Ovary (tissue), 7 donors: ENCODE measurements at regions not wholly inside any gene's neighbourhood (a gene's known extent, or its start where the extent isn't known, plus 50 kb on each side); places are given as distances from the start of the nearest gene placed in this dataset.

Experiments used
- DNase-seq, 5 donors: peaks; one replicate each; pipeline ENCODE4 v3.0.0-alpha.2; 2019 to 2020
- H3K27ac ChIP-seq, 2 donors: fragments of 200-600 bp; one replicate each; pipeline versions ENCODE4 v1.5.1 to v1.8.0; 2019 to 2022
- H3K27me3 ChIP-seq: fragments of 200-600 bp; one replicate; pipeline ENCODE4 v1.8.0; 2022
- H3K36me3 ChIP-seq: fragments of 200-600 bp; sonication (generic); one replicate; pipeline ENCODE4 v1.5.1; 2019
- H3K4me1 ChIP-seq: one replicate; pipeline ENCODE4 v1.8.1; 2013; ENCODE audit warnings: mild to moderate bottlenecking, moderate library complexity; ENCODE audit not compliant: insufficient read depth
- H3K4me3 ChIP-seq: fragments of 200-600 bp; sonication (generic); one replicate; pipeline ENCODE4 v1.5.1; 2017
- H3K9me3 ChIP-seq, 2 donors: fragments of 200-600 bp in 1 of 2; sonication (generic) in 1 of 2; one replicate each; pipeline versions ENCODE4 v1.5.1 to v1.8.1; 2013 to 2019; ENCODE audit warnings: mild to moderate bottlenecking in 1 of 2, moderate library complexity in 1 of 2
- CTCF ChIP-seq, 3 donors: fragments of 450-650 bp in 2 of 3; fragments of 200-600 bp in 1 of 3; IDR thresholded peaks; one replicate each; pipeline versions ENCODE4 v1.5.1 to v1.8.0; 2016 to 2022; ENCODE audit warnings: antibody characterized with exemption in 3 of 3, mild to moderate bottlenecking in 1 of 3
- EP300 ChIP-seq: sonication (generic); formaldehyde crosslinking; IDR thresholded peaks from one replicate; pipeline ENCODE4 v1.6.1; 2017; ENCODE audit warnings: antibody characterized with exemption
- POLR2A ChIP-seq: fragments of 450-650 bp; IDR thresholded peaks from one replicate; pipeline ENCODE4 v1.6.1; 2017; ENCODE audit warnings: antibody characterized with exemption, mild to moderate bottlenecking, moderate library complexity
- WGBS, 3 donors: extraction: QIAGEN DNeasy Blood & Tissue Kit in 1 of 3; methylation state at CpG; one replicate each; pipeline versions ENCODE4 v1.1.5 to v1.1.7; 2013 to 2017; 5-methylcytosine and 5-hydroxymethylcytosine counted together
- intact Hi-C, 4 donors: fragments of 100-400 bp; cut with DNase I; formaldehyde crosslinking; loops; one replicate each; pipeline versions ENCODE4 v1.11.0 to v1.15.1; 2022 to 2023
- donor health status: DM: no; HTN: no; CAD: no; lungs with moderate emphysema.
- donor health status: DM: no; HTN: no; CAD: no.
- donor health status: Bipolar disorder and iron deficiency.
- donor health status: DM: no; HTN: no; CAD: no.
- donor health status: DM: yes; HTN: yes; CAD: no.

- Histone ChIP-seq H3K27me3 (no peaks in the 10 kb centered on the region), H3K4me1 (no peaks in the 10 kb centered on the region), H3K27ac (no peak overlapping the region), H3K9me3 (no peaks in the 10 kb centered on the region), H3K4me3 (no peak overlapping the region), H3K36me3 (no peaks in the 10 kb centered on the region)
- no peak for DNase-seq
- intact Hi-C loops, result no loop called here
- TF ChIP-seq CTCF (IDR thresholded peaks at IDR 0.05) (no peak), EP300 (no peak), POLR2A (no peak)
- WGBS, 3 donors, result 83 to 93% (median 87%) methylated on average over 2 of the region's 2 CpGs
Observed at GRCh38 chr5:142455856-142456255, 131.0 kb upstream of the SPRY4 start.

GRCh38 chr5:142453932-142454331, 129.1 kb upstream of the SPRY4 start:
- H3K27ac ChIP-seq, result no peak overlapping the region
- H3K27me3 ChIP-seq, result no peaks in the 10 kb centered on the region
- H3K4me3 ChIP-seq, result no peak overlapping the region
- intact Hi-C loops, result no loop called here
- H3K4me1 ChIP-seq, result no peaks in the 10 kb centered on the region
- TF ChIP-seq EP300, result no peak
- TF ChIP-seq CTCF (IDR thresholded peaks at IDR 0.05), result no peak
- TF ChIP-seq POLR2A, result no peak
- 49 to 64% (median 58%) methylated on average over 7 of the region's 7 CpGs for WGBS, 3 donors
- H3K9me3 ChIP-seq, result no peaks in the 10 kb centered on the region
- DNase-seq, result no peak
- H3K36me3 ChIP-seq, result no peaks in the 10 kb centered on the region

- Histone ChIP-seq H3K27me3 (no peaks in the 10 kb centered on the region), H3K9me3 (no peaks in the 10 kb centered on the region), H3K27ac (no peak overlapping the region), H3K4me3 (no peak overlapping the region), H3K4me1 (peaks cover 2% of the 10 kb centered on the region), H3K36me3 (no peaks in the 10 kb centered on the region)
- DNase-seq, result no peak
- intact Hi-C loops, result no loop called here
- no peak for TF ChIP-seq EP300
- no peak for TF ChIP-seq POLR2A
- no peak for TF ChIP-seq CTCF (IDR thresholded peaks at IDR 0.05)
Observed at GRCh38 chr5:142450419-142450818, 125.6 kb upstream of the SPRY4 start.

- TF ChIP-seq CTCF (IDR thresholded peaks at IDR 0.05), result no peak
- no peak for TF ChIP-seq EP300
- TF ChIP-seq POLR2A, result no peak
- Histone ChIP-seq H3K4me3 (no peak overlapping the region), H3K9me3 (no peaks in the 10 kb centered on the region), H3K27me3 (no peaks in the 10 kb centered on the region), H3K36me3 (no peaks in the 10 kb centered on the region), H3K27ac (no peak overlapping the region), H3K4me1 (peaks cover 4% of the 10 kb centered on the region)
- intact Hi-C loops, result no loop called here
- DNase-seq, result no peak
- WGBS, 3 donors, result 94 to 98% (median 95%) methylated on average over 1 of the region's 1 CpG
Observed at GRCh38 chr5:142447887-142448286, 123.1 kb upstream of the SPRY4 start.

- intact Hi-C loops, result no loop called here
- Histone ChIP-seq H3K27me3 (no peaks in the 10 kb centered on the region), H3K27ac (no peak overlapping the region), H3K9me3 (no peaks in the 10 kb centered on the region), H3K4me3 (no peak overlapping the region), H3K4me1 (peaks cover 4% of the 10 kb centered on the region), H3K36me3 (no peaks in the 10 kb centered on the region)
- no peak for DNase-seq
- TF ChIP-seq EP300 (no peak), CTCF (IDR thresholded peaks at IDR 0.05) (no peak), POLR2A (no peak)
- 18 to 42% (median 31%) methylated on average over 3 of the region's 3 CpGs for WGBS, 3 donors
Observed at GRCh38 chr5:142446960-142447279, 122.1 kb upstream of the SPRY4 start.
